ENCODE measurements at regions not wholly inside any gene's neighbourhood (a gene's known extent, or its start where the extent isn't known, plus 50 kb on each side); places are given as distances from the start of the nearest gene placed in this dataset.

GRCh38 chr9:1460143-1460769, 410.1 kb downstream of the DMRT2 start:
- Mint-ChIP-seq H3K4me3 (no peak overlapping the region), H3K27me3 (peaks cover 4% of the 10 kb centered on the region)

GRCh38 chr9:1461812-1462211, 411.7 kb downstream of the DMRT2 start:
- H3K9me3 Mint-ChIP-seq, result no peaks in the 10 kb centered on the region
- H3K36me3 Mint-ChIP-seq, result peaks cover 2% of the 10 kb centered on the region
- no peaks in the 10 kb centered on the region for H3K4me1 Mint-ChIP-seq
- H3K27me3 Mint-ChIP-seq, result peaks cover 4% of the 10 kb centered on the region
- no peak overlapping the region for H3K4me3 Mint-ChIP-seq
- H3K27ac Mint-ChIP-seq, result no peak overlapping the region

More at GRCh38 chr9:1460143-1460769, 410.1 kb downstream of the DMRT2 start:
- H3K4me1 Mint-ChIP-seq, result no peaks in the 10 kb centered on the region
- no peaks in the 10 kb centered on the region for H3K9me3 Mint-ChIP-seq
- peaks cover 2% of the 10 kb centered on the region for H3K36me3 Mint-ChIP-seq
- H3K27ac Mint-ChIP-seq, result no peak overlapping the region

DNA sequence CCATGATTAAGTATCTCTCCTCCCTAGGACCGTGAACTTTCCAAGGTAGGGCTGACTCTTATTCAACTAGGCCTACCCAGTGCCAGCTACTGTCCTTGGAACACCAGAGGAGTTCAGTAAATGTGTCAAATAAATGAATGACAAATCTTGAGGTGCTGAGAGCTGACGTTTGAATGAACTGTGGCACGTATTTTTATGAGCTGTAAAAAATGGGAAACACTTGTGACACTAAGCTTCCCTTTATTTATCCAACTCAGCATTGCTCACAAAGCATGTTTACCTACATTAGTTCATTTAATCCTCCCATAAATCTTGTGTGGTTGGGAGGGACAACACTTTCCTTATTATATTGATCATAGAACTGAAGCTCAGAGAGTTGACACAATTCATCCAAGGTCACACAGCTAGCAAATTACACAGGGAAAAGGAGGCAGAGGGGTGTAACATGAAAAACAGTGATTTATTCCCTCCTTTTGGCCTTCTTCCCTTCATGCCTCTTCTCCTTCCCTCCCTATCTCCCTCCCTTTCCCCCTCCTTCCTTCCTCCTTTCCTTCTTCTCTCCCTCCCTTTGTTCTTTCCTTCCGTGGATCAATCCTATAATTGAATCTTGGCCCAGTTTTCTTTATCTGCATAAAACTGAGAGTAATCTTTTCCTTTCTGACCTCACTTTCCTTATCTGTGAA, 412.6 kb downstream of the DMRT2 start:
- Mint-ChIP-seq H3K9me3 (no peaks in the 10 kb centered on the region), H3K4me3 (no peak overlapping the region), H3K27ac (no peak overlapping the region), H3K4me1 (no peaks in the 10 kb centered on the region), H3K27me3 (peaks cover 1% of the 10 kb centered on the region), H3K36me3 (peaks cover 2% of the 10 kb centered on the region)

DNA sequence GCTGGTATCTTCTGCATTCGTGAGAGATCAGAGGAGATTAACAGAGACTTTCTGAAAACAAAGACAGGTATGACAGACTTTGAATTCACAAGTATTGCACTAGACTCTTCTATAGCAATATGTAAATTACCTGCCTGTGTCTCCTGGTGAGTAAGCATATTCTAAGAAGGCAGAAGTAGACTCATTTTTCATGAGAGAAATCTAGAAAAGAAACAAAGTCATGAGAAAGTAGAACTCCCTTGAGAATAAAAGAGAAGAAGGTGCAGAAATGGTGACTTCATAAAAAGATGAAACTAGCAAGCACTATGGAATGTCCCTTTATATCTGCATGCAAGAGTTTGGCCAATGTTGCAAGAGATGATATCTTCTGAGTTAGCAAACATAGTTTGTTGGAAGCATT, 419.8 kb downstream of the DMRT2 start:
- no peak overlapping the region for H3K27ac Mint-ChIP-seq
- H3K27me3 Mint-ChIP-seq, result peaks cover 1% of the 10 kb centered on the region
- H3K4me1 Mint-ChIP-seq, result no peaks in the 10 kb centered on the region
- no peaks in the 10 kb centered on the region for H3K36me3 Mint-ChIP-seq
- no peak overlapping the region for H3K4me3 Mint-ChIP-seq
- H3K9me3 Mint-ChIP-seq, result no peaks in the 10 kb centered on the region

DNA sequence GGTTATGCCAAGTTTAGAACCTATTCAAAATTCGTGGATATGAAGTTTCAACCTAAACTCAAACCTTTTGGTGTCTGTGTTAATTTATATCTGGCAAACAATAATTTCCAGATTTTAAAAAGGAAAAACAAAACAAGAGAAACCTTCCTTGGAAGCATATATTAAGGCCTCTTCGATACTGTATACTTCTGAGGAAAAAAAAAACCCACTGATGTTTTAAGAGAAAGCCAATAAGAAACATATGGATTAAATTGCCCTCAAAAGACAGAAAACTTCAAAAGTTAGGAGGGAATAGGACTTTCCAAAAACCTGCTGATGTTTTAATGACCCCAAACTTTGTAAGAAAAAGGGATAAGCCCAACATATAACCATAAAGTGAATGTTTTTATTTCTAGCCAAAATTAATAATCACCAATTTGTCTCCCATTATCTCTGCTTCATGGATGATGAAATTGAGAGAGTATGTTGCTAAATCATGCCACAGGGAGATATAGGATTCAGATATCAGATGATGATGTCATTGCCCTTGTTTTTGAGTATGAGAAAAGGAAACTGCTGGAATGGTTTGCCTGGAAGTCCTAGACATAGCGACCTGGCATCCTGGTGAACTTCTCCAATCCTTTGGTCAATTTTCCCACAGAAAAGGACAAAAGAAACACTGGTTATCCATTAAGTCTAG, 423.9 kb downstream of the DMRT2 start:
- peaks cover 0 to 4% (median 3%) of the 10 kb centered on the region in 3 donors for H3K9me3 Mint-ChIP-seq
- H3K4me3 Mint-ChIP-seq, result no peak overlapping the region
- H3K36me3 Mint-ChIP-seq, result no peaks in the 10 kb centered on the region
- no peaks in the 10 kb centered on the region for H3K27me3 Mint-ChIP-seq
- no peak overlapping the region for H3K27ac Mint-ChIP-seq
- no peaks in the 10 kb centered on the region for H3K4me1 Mint-ChIP-seq

DNA sequence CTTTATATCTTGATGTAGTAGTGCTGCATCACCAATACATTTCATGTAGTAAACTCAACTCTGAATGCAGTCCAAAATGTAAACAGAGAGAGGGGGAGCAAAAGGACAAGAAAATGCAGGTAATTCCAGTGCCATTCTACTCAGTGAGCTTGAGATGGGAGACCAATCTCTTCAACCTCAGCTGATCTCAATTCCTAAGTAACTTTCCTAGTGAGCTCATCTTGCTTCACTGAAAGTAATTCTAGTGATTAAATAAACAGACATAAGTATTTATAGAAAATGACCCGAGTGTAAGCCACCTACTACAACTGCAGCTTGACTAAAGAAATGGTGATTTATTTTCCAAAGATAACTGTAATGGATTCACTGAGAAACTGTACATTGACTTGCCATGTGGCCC, 424.5 kb downstream of the DMRT2 start:
- H3K4me1 Mint-ChIP-seq, result no peaks in the 10 kb centered on the region

DNA sequence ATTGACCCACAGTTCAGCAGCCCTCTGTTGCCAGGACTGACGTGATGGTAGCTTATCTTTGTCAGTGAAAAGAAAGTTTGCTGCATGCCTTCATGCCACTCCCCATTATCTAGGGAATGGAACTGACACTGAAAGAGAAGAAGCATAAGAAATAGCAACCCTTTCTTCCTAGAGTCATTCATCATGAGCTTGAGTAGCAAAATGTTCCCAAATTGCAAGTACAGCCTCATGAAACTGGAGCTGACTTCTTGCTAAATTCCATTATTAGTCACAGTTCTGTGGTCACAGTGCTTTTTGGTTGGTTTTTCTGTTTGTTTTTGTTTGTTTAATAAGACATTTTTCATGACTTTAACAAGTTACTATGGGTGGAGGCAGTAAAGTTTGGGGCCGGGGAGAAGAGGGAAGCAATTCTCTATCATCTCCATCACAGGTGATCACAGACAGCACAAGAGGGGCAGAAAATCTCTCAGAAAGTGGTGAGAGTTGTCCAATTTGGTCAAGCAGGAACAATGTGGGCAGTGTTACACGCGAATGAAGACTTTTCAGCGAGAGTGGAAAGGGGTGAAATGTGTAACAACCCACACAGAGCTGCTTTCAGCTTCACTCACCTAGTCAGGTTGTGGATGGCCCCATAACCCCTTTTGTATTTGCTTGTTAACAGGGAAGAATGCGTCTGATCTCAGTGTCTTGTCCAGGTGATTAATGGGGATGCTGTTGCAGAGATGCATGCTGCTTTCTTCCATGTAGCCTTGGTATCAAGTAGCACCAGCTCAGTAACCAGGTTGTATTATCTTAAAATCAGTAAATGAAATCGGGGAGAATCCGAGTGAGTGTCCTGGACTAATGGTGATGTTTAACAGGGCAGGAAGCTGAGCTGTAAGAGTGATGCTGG, 440.4 kb downstream of the DMRT2 start:
- H3K4me3 Mint-ChIP-seq, result no peak overlapping the region
- H3K9me3 Mint-ChIP-seq, result peaks cover 3 to 6% (median 4%) of the 10 kb centered on the region in 3 donors
- H3K27me3 Mint-ChIP-seq, result peaks cover 3% of the 10 kb centered on the region
- H3K36me3 Mint-ChIP-seq, result no peaks in the 10 kb centered on the region
- H3K4me1 Mint-ChIP-seq, result no peaks in the 10 kb centered on the region
- H3K27ac Mint-ChIP-seq, result peak overlapping the region in 1 of 3 donors; percentile 82

More for the DNA sequence above, 424.5 kb downstream of the DMRT2 start:
- no peak overlapping the region for H3K4me3 Mint-ChIP-seq
- H3K27ac Mint-ChIP-seq, result no peak overlapping the region
- peaks cover 0 to 4% (median 3%) of the 10 kb centered on the region in 3 donors for H3K9me3 Mint-ChIP-seq
- no peaks in the 10 kb centered on the region for H3K27me3 Mint-ChIP-seq
- no peaks in the 10 kb centered on the region for H3K36me3 Mint-ChIP-seq

GRCh38 chr9:1492156-1492555, 442.0 kb downstream of the DMRT2 start:
- Mint-ChIP-seq H3K9me3 (peaks cover 3 to 6% (median 4%) of the 10 kb centered on the region in 3 donors), H3K36me3 (no peaks in the 10 kb centered on the region), H3K4me1 (no peaks in the 10 kb centered on the region), H3K27ac (no peak overlapping the region), H3K27me3 (peaks cover 3% of the 10 kb centered on the region), H3K4me3 (no peak overlapping the region)

GRCh38 chr9:1495282-1496030, 445.3 kb downstream of the DMRT2 start:
- Mint-ChIP-seq H3K9me3 (peaks cover 0 to 6% (median 1%) of the 10 kb centered on the region in 3 donors), H3K36me3 (no peaks in the 10 kb centered on the region), H3K4me3 (no peak overlapping the region), H3K27me3 (no peaks in the 10 kb centered on the region), H3K27ac (no peak overlapping the region), H3K4me1 (no peaks in the 10 kb centered on the region)

GRCh38 chr9:1505489-1505888, 455.3 kb downstream of the DMRT2 start:
- H3K36me3 Mint-ChIP-seq, result no peaks in the 10 kb centered on the region
- no peaks in the 10 kb centered on the region for H3K4me1 Mint-ChIP-seq
- peaks cover 0 to 2% (median 0%) of the 10 kb centered on the region in 3 donors for H3K9me3 Mint-ChIP-seq
- H3K4me3 Mint-ChIP-seq, result no peak overlapping the region
- no peak overlapping the region for H3K27ac Mint-ChIP-seq
- H3K27me3 Mint-ChIP-seq, result peaks cover 4% of the 10 kb centered on the region

DNA sequence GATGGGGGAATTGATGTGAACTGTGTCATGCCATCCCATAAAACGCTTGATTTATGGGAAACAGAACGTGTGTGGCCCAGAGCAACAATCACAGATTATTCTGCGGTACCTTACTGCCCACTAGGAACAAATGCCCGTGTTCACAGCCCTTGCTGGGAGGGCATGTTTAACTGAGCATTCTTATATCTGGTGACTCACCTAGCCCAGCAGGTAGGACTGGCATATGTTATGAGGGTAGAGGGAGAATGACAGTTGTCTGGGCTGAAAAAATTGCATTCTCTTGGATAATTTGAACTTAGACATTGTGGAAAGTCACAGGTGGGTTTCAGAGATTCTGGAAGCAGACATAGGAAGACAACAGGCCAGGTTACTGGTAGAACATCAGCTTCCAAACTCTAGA, 460.6 kb downstream of the DMRT2 start:
- Mint-ChIP-seq H3K4me1 (peaks cover 0 to 3% (median 0%) of the 10 kb centered on the region in 3 donors), H3K27ac (no peak overlapping the region), H3K27me3 (peaks cover 4% of the 10 kb centered on the region), H3K9me3 (no peaks in the 10 kb centered on the region), H3K36me3 (peaks cover 2% of the 10 kb centered on the region), H3K4me3 (no peak overlapping the region)

DNA sequence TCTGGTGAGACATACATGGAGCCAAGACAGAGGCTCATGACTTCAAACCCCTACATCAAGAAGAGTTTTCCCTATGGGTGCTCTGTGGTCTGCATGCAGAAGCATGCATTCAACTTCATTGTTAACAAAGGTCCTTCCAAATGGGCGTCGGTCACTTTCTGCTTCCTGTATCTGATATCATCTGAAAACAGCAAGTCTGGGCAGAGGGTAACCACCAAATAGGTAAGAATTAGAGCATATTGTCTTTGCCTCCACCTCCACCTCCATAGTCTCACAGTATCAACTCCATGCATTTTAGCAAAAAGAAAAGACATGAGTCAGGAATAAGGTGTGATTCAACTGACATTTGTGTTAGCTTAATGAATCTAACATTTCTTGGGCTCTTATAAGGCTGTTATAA, 462.9 kb downstream of the DMRT2 start:
- Mint-ChIP-seq H3K9me3 (no peaks in the 10 kb centered on the region), H3K4me1 (peaks cover 0 to 3% (median 0%) of the 10 kb centered on the region in 3 donors), H3K4me3 (no peak overlapping the region), H3K36me3 (peaks cover 2% of the 10 kb centered on the region), H3K27me3 (peaks cover 4% of the 10 kb centered on the region), H3K27ac (no peak overlapping the region)

GRCh38 chr9:1514250-1514649, 464.1 kb downstream of the DMRT2 start:
- Mint-ChIP-seq H3K4me1 (peaks cover 0 to 3% (median 0%) of the 10 kb centered on the region in 3 donors), H3K36me3 (peaks cover 3% of the 10 kb centered on the region), H3K4me3 (no peak overlapping the region), H3K27me3 (peaks cover 4% of the 10 kb centered on the region), H3K27ac (no peak overlapping the region), H3K9me3 (no peaks in the 10 kb centered on the region)

DNA sequence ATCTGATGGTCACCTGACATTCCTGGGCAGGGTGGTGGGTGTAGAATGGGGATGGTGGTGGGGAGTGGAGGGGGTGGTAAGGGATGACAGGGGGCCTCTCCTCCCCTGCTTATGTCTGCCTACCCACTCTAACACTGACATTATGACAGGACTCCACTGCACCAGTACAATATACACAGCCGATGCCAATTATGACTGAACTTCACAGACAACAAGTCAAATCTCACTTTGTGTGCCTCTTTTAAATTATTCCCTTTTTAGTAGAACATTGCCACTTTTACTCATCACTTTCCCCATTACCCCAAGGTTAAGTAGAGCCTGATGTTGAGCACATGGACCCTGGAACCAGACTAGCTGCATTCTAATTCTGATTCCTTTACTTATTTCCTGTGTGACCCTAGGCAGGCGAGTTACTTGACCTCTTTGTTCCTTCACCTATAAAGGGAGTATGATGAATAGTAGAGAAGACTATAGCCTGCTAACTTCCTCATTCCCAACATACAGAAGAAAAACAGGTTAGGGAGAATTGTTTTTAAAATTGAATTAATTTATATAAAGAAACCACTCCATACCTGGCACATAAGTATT, 464.7 kb downstream of the DMRT2 start:
- Mint-ChIP-seq H3K36me3 (peaks cover 3% of the 10 kb centered on the region), H3K27ac (no peak overlapping the region), H3K4me1 (peaks cover 0 to 3% (median 0%) of the 10 kb centered on the region in 3 donors), H3K27me3 (peaks cover 4% of the 10 kb centered on the region), H3K9me3 (no peaks in the 10 kb centered on the region), H3K4me3 (peak overlapping the region in 1 of 4 donors; percentile 18)
